SU-DHL-6 (cell line): ENCODE measurements at regions not wholly inside any gene's neighbourhood (a gene's known extent, or its start where the extent isn't known, plus 50 kb on each side); places are given as distances from the start of the nearest gene placed in this dataset.

Experiments used
- H2AFZ ChIP-seq: fragments of 200-600 bp; sonication (generic); 2 replicates; pipeline ENCODE4 v1.6.1; 2014; ENCODE audit warnings: low read depth, mild to moderate bottlenecking, moderate library complexity, mixed read lengths, antibody characterized with exemption, low read length; ENCODE audit not compliant: severe bottlenecking
- H3F3A ChIP-seq: fragments of 200-600 bp; shearing (Covaris generic); 2 replicates; pipeline ENCODE4 v1.6.0; 2016; ENCODE audit warnings: antibody characterized with exemption, mild to moderate bottlenecking; ENCODE audit not compliant: insufficient read depth
- H3K27ac ChIP-seq: fragments of 200-600 bp; sonication (generic); 2 replicates; pipeline ENCODE4 v1.5.1; 2016; ENCODE audit warnings: low read depth, mild to moderate bottlenecking, low read length, moderate library complexity, mixed read lengths
- H3K27me3 ChIP-seq: fragments of 200-600 bp; sonication (generic), shearing (Covaris generic); 2 replicates; pipeline ENCODE4 v1.6.0; 2014; ENCODE audit warnings: mild to moderate bottlenecking, low read length
- H3K36me3 ChIP-seq: fragments of 200-600 bp; sonication (generic); 2 replicates; pipeline ENCODE4 v1.6.1; 2014; ENCODE audit warnings: mild to moderate bottlenecking, low read length, mixed read lengths
- H3K4me2 ChIP-seq: fragments of 300-600, 200-600 bp; shearing (Covaris generic), sonication (generic); 2 replicates; pipeline ENCODE4 v1.6.0; 2014; ENCODE audit warnings: low read length, low read depth, mild to moderate bottlenecking; ENCODE audit not compliant: poor library complexity, severe bottlenecking
- H3K4me3 ChIP-seq: fragments of 200-600 bp; sonication (generic); 2 replicates; pipeline ENCODE4 v1.5.1; 2014; ENCODE audit warnings: antibody characterized with exemption, low read length, mild to moderate bottlenecking, mixed read lengths; ENCODE audit not compliant: insufficient read depth, poor library complexity, severe bottlenecking
- H3K79me2 ChIP-seq: fragments of 200-600 bp; sonication (generic); 2 replicates; pipeline ENCODE4 v1.6.1; 2014; ENCODE audit warnings: mild to moderate bottlenecking, low read length, moderate library complexity; ENCODE audit not compliant: insufficient read depth
- H3K9ac ChIP-seq: fragments of 200-600 bp; sonication (generic); 2 replicates; pipeline ENCODE4 v1.7.0; 2014; ENCODE audit warnings: mild to moderate bottlenecking, low read length
- H3K9me2 ChIP-seq: fragments of 200-600 bp; sonication (generic); replicated peaks from 2 replicates; pipeline ENCODE4 v1.6.1; 2014; ENCODE audit warnings: low read length; ENCODE audit not compliant: insufficient read depth
- H3K9me3 ChIP-seq: fragments of 200-600 bp; sonication (generic); 2 replicates; pipeline ENCODE4 v1.6.1; 2014; ENCODE audit warnings: low read length, mixed read lengths; ENCODE audit not compliant: insufficient read depth
- H4K20me1 ChIP-seq: fragments of 200-600 bp; sonication (generic); 2 replicates; pipeline ENCODE4 v1.6.1; 2014; ENCODE audit warnings: low read depth, mild to moderate bottlenecking, antibody characterized with exemption, low read length, moderate library complexity, mixed read lengths
- CTCF ChIP-seq: fragments of 200-600 bp; sonication (generic); IDR thresholded peaks from one replicate; pipeline ENCODE4 v1.5.1; 2017; ENCODE audit warnings: antibody characterized with exemption, mild to moderate bottlenecking, low read length, moderate library complexity; ENCODE audit not compliant: insufficient read depth, poor library complexity, severe bottlenecking
- EZH2phosphoT487 ChIP-seq: fragments of 200-600 bp; sonication (generic), shearing (Covaris generic); conservative IDR thresholded peaks from 2 replicates; pipeline ENCODE4 v1.6.1; 2018; ENCODE audit warnings: mild to moderate bottlenecking, antibody characterized with exemption, low read length, moderate library complexity, mixed read lengths

- H4K20me1 ChIP-seq: no peaks in the 10 kb centered on the region
- no peaks in the 10 kb centered on the region for H3K79me2 ChIP-seq
- no peaks in the 10 kb centered on the region for H3K36me3 ChIP-seq
- no peaks in the 10 kb centered on the region for H3K9me2 ChIP-seq
- H3F3A ChIP-seq: no peaks in the 10 kb centered on the region
- H3K27ac ChIP-seq: no peak overlapping the region
- H3K9me3 ChIP-seq: no peaks in the 10 kb centered on the region
- no peak overlapping the region for H3K4me3 ChIP-seq
- no peak overlapping the region for H2AFZ ChIP-seq
- TF ChIP-seq CTCF (no peak), EZH2phosphoT487 (no peak)
- no peaks in the 10 kb centered on the region for H3K27me3 ChIP-seq
- no peak overlapping the region for H3K9ac ChIP-seq
- H3K4me2 ChIP-seq: no peak overlapping the region
Observed at GRCh38 chr4:153143527-153144348, 60.5 kb upstream of the TRIM2 start.

- Histone ChIP-seq H2AFZ (no peak overlapping the region), H3K27me3 (no peaks in the 10 kb centered on the region), H3K36me3 (no peaks in the 10 kb centered on the region), H3K79me2 (no peaks in the 10 kb centered on the region), H4K20me1 (no peaks in the 10 kb centered on the region), H3K9me3 (no peaks in the 10 kb centered on the region), H3K4me2 (no peak overlapping the region), H3F3A (no peaks in the 10 kb centered on the region), H3K4me3 (no peak overlapping the region), H3K9ac (no peak overlapping the region), H3K9me2 (no peaks in the 10 kb centered on the region), H3K27ac (no peak overlapping the region)
- TF ChIP-seq EZH2phosphoT487: no peak
- no peak for TF ChIP-seq CTCF
Observed at GRCh38 chr4:153146031-153146430, 58.2 kb upstream of the TRIM2 start.

- Histone ChIP-seq H3K36me3 (no peaks in the 10 kb centered on the region), H3K27ac (no peak overlapping the region), H3K4me2 (no peak overlapping the region), H3K79me2 (no peaks in the 10 kb centered on the region), H3K9me2 (no peaks in the 10 kb centered on the region), H3K27me3 (no peaks in the 10 kb centered on the region), H2AFZ (no peak overlapping the region), H3K9me3 (no peaks in the 10 kb centered on the region), H3K4me3 (no peak overlapping the region), H4K20me1 (no peaks in the 10 kb centered on the region), H3K9ac (no peak overlapping the region), H3F3A (no peaks in the 10 kb centered on the region)
- TF ChIP-seq EZH2phosphoT487: no peak
- TF ChIP-seq CTCF: no peak
Observed at GRCh38 chr4:153146961-153147360, 57.3 kb upstream of the TRIM2 start.
